Hippocampal formation (tissue), 2 donors: ENCODE measurements at regions not wholly inside any gene's neighbourhood (a gene's known extent, or its start where the extent isn't known, plus 50 kb on each side); places are given as distances from the start of the nearest gene placed in this dataset.
A peak's percentile ranks its signal among the peaks of the same experiment; 100 is the strongest.

Experiments
- DNase-seq, 2 donors: peaks; one replicate each; lab custom pipeline; 2025; lab: John Stamatoyannopoulos, UW

GRCh38 chr1:110816945-110817344, 56.0 kb upstream of the CD53 start:
- no peak for DNase-seq

GRCh38 chr1:110811529-110811928, 61.4 kb upstream of the CD53 start:
- no peak for DNase-seq

- DNase-seq: no peak
Measured at GRCh38 chr1:110800079-110800478, 72.9 kb upstream of the CD53 start.

GRCh38 chr1:110798691-110799256, 74.2 kb upstream of the CD53 start:
- DNase-seq: no peak

- no peak for DNase-seq
Measured at GRCh38 chr1:110788673-110789072, 84.3 kb upstream of the CD53 start.

GRCh38 chr1:110787328-110788071, 85.4 kb upstream of the CD53 start:
- DNase-seq: no peak

- no peak for DNase-seq
Measured at GRCh38 chr1:110786802-110787327, 86.1 kb upstream of the CD53 start.

- DNase-seq: no peak
Measured at GRCh38 chr1:110785612-110786011, 87.3 kb upstream of the CD53 start.

GRCh38 chr1:110785055-110785454, 87.9 kb upstream of the CD53 start:
- no peak for DNase-seq

GRCh38 chr1:110783292-110783918, 89.5 kb upstream of the CD53 start:
- peak; percentile 17 to 50 for DNase-seq

- no peak for DNase-seq
Measured at GRCh38 chr1:110781525-110781924, 91.4 kb upstream of the CD53 start.

GRCh38 chr1:110780600-110781484, 92.1 kb upstream of the CD53 start:
- DNase-seq: peak; percentile 41 to 51

- DNase-seq: no peak
Measured at GRCh38 chr1:110779636-110780035, 93.3 kb upstream of the CD53 start.

- DNase-seq: no peak
Measured at GRCh38 chr1:110778821-110779220, 94.1 kb upstream of the CD53 start.

GRCh38 chr1:110777228-110777627, 95.7 kb upstream of the CD53 start:
- DNase-seq: no peak

GRCh38 chr1:110774398-110774797, 98.5 kb upstream of the CD53 start:
- no peak for DNase-seq

- no peak for DNase-seq
Measured at GRCh38 chr1:110773813-110774212, 99.1 kb upstream of the KCNA3 start.

GRCh38 chr1:110771245-110772022, 96.7 kb upstream of the KCNA3 start:
- no peak for DNase-seq

GRCh38 chr1:110770832-110771231, 96.1 kb upstream of the KCNA3 start:
- no peak for DNase-seq

GRCh38 chr1:110768605-110769004, 93.9 kb upstream of the KCNA3 start:
- no peak for DNase-seq

- DNase-seq: no peak
Measured at GRCh38 chr1:110766336-110766647, 91.6 kb upstream of the KCNA3 start.
